ENCODE measurements at regions not wholly inside any gene's neighbourhood (a gene's known extent, or its start where the extent isn't known, plus 50 kb on each side); places are given as distances from the start of the nearest gene placed in this dataset.

DNA sequence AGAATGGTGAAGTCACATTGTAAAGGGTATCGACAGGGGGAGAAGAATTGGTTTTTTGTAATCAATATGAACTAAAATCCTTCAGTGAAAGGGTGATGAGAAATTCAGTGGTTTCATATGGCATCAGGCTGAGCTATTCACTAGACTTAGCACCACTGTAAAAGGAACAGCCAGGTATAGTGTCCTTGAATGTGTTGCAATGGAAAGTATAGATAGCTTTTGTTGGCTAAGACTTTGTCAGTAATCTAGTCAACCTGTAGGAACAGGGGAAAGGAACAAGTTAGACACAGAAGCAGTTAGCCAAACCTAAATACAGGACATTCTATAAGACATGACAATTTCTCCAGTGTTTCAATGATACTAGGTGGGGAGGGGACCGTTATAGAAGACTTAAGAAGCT, 172.6 kb upstream of the MOCS1 start:
- Histone ChIP-seq H3K27me3 (no peaks in the 10 kb centered on the region), H3K27ac (no peak overlapping the region), H3K4me1 (no peaks in the 10 kb centered on the region), H3K36me3 (no peaks in the 10 kb centered on the region), H3K4me3 (no peak overlapping the region), H3K9me3 (peaks cover 0 to 22% (median 0%) of the 10 kb centered on the region in 3 donors)
- ATAC-seq = no peak
- TF ChIP-seq POLR2AphosphoS5 (IDR thresholded peaks at IDR 0.05) (no peak), EP300 (IDR thresholded peaks at IDR 0.05) (no peak), POLR2A (IDR thresholded peaks at IDR 0.05) (no peak)
- TF ChIP-seq, protein P1, sequence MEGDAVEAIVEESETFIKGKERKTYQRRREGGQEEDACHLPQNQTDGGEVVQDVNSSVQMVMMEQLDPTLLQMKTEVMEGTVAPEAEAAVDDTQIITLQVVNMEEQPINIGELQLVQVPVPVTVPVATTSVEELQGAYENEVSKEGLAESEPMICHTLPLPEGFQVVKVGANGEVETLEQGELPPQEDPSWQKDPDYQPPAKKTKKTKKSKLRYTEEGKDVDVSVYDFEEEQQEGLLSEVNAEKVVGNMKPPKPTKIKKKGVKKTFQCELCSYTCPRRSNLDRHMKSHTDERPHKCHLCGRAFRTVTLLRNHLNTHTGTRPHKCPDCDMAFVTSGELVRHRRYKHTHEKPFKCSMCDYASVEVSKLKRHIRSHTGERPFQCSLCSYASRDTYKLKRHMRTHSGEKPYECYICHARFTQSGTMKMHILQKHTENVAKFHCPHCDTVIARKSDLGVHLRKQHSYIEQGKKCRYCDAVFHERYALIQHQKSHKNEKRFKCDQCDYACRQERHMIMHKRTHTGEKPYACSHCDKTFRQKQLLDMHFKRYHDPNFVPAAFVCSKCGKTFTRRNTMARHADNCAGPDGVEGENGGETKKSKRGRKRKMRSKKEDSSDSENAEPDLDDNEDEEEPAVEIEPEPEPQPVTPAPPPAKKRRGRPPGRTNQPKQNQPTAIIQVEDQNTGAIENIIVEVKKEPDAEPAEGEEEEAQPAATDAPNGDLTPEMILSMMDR (IDR thresholded peaks at IDR 0.05) = no peak
- 58 to 85% methylated on average over 2 of the region's 2 CpGs for WGBS, 2 donors (ENCODE audit: low coverage in 1 of 2)

DNA sequence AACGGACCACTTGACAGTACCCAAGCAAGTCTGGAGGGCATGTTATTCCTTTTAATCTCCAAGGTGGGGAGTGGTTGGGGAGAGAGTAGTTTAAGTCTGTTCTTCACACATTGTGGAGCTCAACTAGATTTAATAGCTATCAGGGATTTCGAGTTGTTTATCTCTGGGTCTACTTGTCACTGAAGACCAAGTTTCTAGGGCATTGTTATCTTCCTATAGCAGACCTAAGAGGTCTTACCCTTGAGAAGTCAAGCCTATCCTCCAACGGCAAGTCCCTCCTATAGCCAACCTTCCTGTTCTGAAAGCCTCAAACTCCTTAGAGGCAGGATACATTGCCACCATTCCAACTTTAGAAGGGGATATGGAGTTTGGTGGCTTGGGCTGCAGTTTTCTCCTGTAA, 164.5 kb upstream of the MOCS1 start:
- WGBS, 2 donors (ENCODE audit: low coverage in 1 of 2) = 86 to 93% methylated on average over 2 to 3 of the region's 3 CpGs
- Histone ChIP-seq H3K4me3 (no peak overlapping the region), H3K27ac (no peak overlapping the region), H3K4me1 (no peaks in the 10 kb centered on the region), H3K36me3 (no peaks in the 10 kb centered on the region), H3K27me3 (no peaks in the 10 kb centered on the region), H3K9me3 (peaks cover 0 to 5% (median 0%) of the 10 kb centered on the region in 3 donors)
- TF ChIP-seq POLR2A (IDR thresholded peaks at IDR 0.05) (no peak), EP300 (IDR thresholded peaks at IDR 0.05) (no peak), POLR2AphosphoS5 (IDR thresholded peaks at IDR 0.05) (no peak)
- TF ChIP-seq, protein P1 (IDR thresholded peaks at IDR 0.05) = no peak
- no peak for ATAC-seq

DNA sequence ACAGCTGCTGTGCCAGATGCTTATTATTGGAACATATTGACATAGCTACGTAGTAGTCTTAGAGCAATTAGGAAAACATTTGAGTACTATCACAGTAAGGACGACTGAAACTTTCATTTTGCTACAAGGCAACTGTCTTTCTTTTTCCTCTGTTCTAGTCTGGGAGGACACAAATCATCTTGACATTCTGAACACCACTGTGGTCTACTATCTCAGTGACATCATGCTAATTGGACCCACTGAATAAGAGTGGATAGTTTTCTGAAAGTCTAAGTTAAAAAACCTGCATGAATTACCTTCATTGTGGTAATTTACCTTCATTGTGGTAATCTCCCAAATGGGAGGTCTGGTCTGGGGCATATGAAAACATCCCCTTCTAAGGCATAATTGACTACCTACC, 163.3 kb upstream of the MOCS1 start:
- H3K27ac ChIP-seq = no peak overlapping the region
- H3K4me1 ChIP-seq = no peaks in the 10 kb centered on the region
- no peak for ATAC-seq
- TF ChIP-seq POLR2AphosphoS5 (IDR thresholded peaks at IDR 0.05) (no peak), POLR2A (IDR thresholded peaks at IDR 0.05) (no peak), EP300 (IDR thresholded peaks at IDR 0.05) (no peak)
- TF ChIP-seq, protein P1 (IDR thresholded peaks at IDR 0.05) = no peak
- H3K27me3 ChIP-seq = no peaks in the 10 kb centered on the region
- 49 to 51% methylated on average over 2 of the region's 2 CpGs for WGBS, 2 donors (ENCODE audit: low coverage in 1 of 2)
- no peaks in the 10 kb centered on the region for H3K36me3 ChIP-seq
- no peak overlapping the region for H3K4me3 ChIP-seq
- peaks cover 0 to 2% (median 0%) of the 10 kb centered on the region in 3 donors for H3K9me3 ChIP-seq

DNA sequence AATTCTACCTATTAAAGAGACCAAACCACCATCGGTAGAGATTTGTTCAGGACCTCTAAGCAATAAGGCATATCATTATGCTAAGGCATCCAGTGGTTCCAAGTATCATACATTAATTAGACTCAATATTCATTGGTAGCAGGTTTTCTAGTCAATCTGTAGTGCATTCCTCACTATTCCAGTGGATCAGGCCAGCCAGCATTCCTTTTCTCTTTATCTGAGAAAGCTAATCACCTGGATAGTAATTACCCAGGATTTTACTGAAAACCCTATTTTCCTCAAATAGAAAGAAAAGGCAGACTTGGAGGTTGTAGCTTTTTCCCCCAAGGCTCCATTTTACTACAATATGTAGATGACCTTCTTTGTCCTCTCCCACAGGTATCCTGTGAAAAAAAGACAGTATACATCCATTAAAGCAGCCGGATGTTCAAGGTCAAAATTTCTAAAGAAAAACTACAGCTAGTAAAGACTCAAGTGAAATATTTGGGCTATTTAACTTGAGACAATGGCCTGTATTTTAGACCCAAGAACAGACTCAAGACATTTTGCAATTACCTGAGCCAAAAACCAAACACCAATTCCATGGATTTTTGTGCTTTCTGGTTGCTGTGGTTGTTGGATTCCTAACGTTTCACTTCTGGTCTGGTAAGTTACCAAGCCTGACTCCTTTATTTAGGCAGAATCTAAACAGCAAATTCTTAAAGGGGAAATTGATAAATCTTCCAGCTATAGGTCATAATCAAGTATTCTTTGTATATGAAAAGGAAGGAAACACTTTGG, 149.1 kb upstream of the MOCS1 start:
- Histone ChIP-seq H3K27ac (no peak overlapping the region), H3K9me3 (no peaks in the 10 kb centered on the region), H3K4me3 (no peak overlapping the region), H3K27me3 (peaks cover 12% of the 10 kb centered on the region), H3K4me1 (no peaks in the 10 kb centered on the region), H3K36me3 (no peaks in the 10 kb centered on the region)
- 67 to 73% methylated on average over 3 of the region's 3 CpGs for WGBS, 2 donors (ENCODE audit: low coverage in 1 of 2)
- TF ChIP-seq POLR2A (IDR thresholded peaks at IDR 0.05) (no peak), EP300 (IDR thresholded peaks at IDR 0.05) (no peak), POLR2AphosphoS5 (IDR thresholded peaks at IDR 0.05) (no peak)
- TF ChIP-seq, protein P1 (IDR thresholded peaks at IDR 0.05) = no peak
- no peak for ATAC-seq

Data from gastroesophageal sphincter (tissue), 4 donors.